Ishikawa (cell line): ENCODE measurements at regions not wholly inside any gene's neighbourhood (a gene's known extent, or its start where the extent isn't known, plus 50 kb on each side); places are given as distances from the start of the nearest gene placed in this dataset.

ENCODE experiments used
- CEBPB ChIP-seq: IDR thresholded peaks from 2 replicates; pipeline ENCODE4 v1.6.1; 2012
- CREB1 ChIP-seq: IDR thresholded peaks from 2 replicates; pipeline ENCODE4 v1.6.1; 2012; ENCODE audit warnings: low read depth
- EP300 ChIP-seq: IDR thresholded peaks from 2 replicates; pipeline ENCODE4 v1.6.1; 2012; ENCODE audit warnings: borderline replicate concordance
- RAD21 ChIP-seq: IDR thresholded peaks from 2 replicates; pipeline ENCODE4 v1.6.1; 2012; ENCODE audit warnings: low read depth
- TAF1 ChIP-seq: IDR thresholded peaks from 2 replicates; pipeline ENCODE4 v1.6.1; 2012; ENCODE audit warnings: low read depth, mild to moderate bottlenecking
- TCF12 ChIP-seq: IDR thresholded peaks from 2 replicates; pipeline ENCODE4 v1.6.1; 2012; ENCODE audit warnings: low read depth
- TEAD4 ChIP-seq: IDR thresholded peaks from 2 replicates; pipeline ENCODE4 v1.6.1; 2012
- USF1 ChIP-seq: IDR thresholded peaks from 2 replicates; pipeline ENCODE4 v1.6.1; 2012
- YY1 ChIP-seq: IDR thresholded peaks from 2 replicates; pipeline ENCODE4 v1.6.1; 2012; ENCODE audit warnings: low read depth
- ZBTB7A ChIP-seq: IDR thresholded peaks from 2 replicates; pipeline ENCODE4 v1.6.1; 2012; ENCODE audit warnings: low read depth
- TF ChIP-seq, protein P1 (sequence below): IDR thresholded peaks from 2 replicates; pipeline ENCODE4 v1.6.1; 2012; ENCODE audit warnings: low read depth, mild to moderate bottlenecking
- TF ChIP-seq, protein P2 (sequence below): IDR thresholded peaks from 2 replicates; pipeline ENCODE4 v1.6.1; 2012

DNA sequence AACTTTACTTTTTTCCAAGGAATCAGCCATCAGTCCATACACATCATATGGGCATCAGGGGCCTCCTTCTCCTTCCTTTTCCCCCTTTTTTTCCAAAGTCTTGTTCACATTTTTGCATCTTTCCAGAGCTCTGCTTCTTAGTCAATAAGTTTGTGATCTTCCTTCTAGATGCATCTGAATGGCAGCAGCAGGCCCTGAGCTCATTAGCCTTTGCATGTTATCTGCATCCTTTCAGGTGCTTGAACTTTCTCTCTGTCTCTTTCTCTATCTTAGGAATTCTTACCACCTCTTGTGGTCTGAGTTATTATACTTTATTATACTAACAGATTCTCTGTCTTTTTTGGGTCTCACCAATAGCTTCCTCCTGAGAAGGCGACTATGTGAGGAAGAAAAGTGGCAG is 312.4 kb upstream of the FANCL start:
- TF ChIP-seq, protein P1, sequence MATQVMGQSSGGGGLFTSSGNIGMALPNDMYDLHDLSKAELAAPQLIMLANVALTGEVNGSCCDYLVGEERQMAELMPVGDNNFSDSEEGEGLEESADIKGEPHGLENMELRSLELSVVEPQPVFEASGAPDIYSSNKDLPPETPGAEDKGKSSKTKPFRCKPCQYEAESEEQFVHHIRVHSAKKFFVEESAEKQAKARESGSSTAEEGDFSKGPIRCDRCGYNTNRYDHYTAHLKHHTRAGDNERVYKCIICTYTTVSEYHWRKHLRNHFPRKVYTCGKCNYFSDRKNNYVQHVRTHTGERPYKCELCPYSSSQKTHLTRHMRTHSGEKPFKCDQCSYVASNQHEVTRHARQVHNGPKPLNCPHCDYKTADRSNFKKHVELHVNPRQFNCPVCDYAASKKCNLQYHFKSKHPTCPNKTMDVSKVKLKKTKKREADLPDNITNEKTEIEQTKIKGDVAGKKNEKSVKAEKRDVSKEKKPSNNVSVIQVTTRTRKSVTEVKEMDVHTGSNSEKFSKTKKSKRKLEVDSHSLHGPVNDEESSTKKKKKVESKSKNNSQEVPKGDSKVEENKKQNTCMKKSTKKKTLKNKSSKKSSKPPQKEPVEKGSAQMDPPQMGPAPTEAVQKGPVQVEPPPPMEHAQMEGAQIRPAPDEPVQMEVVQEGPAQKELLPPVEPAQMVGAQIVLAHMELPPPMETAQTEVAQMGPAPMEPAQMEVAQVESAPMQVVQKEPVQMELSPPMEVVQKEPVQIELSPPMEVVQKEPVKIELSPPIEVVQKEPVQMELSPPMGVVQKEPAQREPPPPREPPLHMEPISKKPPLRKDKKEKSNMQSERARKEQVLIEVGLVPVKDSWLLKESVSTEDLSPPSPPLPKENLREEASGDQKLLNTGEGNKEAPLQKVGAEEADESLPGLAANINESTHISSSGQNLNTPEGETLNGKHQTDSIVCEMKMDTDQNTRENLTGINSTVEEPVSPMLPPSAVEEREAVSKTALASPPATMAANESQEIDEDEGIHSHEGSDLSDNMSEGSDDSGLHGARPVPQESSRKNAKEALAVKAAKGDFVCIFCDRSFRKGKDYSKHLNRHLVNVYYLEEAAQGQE = no peak
- TF ChIP-seq RAD21 (no peak), TAF1 (no peak), TEAD4 (no peak), EP300 (no peak), ZBTB7A (no peak), YY1 (no peak), CEBPB (no peak), USF1 (no peak), TCF12 (no peak), CREB1 (no peak)
- TF ChIP-seq, protein P2, sequence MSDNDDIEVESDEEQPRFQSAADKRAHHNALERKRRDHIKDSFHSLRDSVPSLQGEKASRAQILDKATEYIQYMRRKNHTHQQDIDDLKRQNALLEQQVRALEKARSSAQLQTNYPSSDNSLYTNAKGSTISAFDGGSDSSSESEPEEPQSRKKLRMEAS = no peak
